ENCODE measurements at regions not wholly inside any gene's neighbourhood (a gene's known extent, or its start where the extent isn't known, plus 50 kb on each side); places are given as distances from the start of the nearest gene placed in this dataset.

DNA sequence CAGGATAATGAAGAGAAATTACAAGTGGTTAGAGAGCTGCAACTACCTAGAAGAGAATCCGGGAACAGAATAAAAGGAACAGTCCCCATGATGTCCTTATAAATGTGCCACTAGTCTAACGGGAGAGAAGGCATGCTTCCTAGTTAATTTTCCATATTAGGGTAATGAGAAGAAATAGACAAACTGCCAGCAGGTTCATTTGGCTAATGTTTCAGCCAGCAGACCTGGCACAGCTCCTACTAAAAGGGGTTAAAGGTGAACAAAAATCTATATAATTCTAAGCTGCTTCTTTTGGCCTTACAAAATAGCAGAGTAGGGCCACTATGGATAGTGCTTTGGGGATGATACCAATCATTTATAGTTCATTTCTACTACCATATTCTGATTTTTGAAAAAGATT lies 845.3 kb upstream of the GCFC2 start:
- TF ChIP-seq, protein P1, sequence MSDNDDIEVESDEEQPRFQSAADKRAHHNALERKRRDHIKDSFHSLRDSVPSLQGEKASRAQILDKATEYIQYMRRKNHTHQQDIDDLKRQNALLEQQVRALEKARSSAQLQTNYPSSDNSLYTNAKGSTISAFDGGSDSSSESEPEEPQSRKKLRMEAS (IDR thresholded peaks at IDR 0.05; ENCODE audit: insufficient read depth, insufficient read length): no peak
- no peak for TF ChIP-seq FOS (IDR thresholded peaks at IDR 0.05; ENCODE audit: borderline replicate concordance, insufficient read depth, low read length)
- TF ChIP-seq, protein P2, sequence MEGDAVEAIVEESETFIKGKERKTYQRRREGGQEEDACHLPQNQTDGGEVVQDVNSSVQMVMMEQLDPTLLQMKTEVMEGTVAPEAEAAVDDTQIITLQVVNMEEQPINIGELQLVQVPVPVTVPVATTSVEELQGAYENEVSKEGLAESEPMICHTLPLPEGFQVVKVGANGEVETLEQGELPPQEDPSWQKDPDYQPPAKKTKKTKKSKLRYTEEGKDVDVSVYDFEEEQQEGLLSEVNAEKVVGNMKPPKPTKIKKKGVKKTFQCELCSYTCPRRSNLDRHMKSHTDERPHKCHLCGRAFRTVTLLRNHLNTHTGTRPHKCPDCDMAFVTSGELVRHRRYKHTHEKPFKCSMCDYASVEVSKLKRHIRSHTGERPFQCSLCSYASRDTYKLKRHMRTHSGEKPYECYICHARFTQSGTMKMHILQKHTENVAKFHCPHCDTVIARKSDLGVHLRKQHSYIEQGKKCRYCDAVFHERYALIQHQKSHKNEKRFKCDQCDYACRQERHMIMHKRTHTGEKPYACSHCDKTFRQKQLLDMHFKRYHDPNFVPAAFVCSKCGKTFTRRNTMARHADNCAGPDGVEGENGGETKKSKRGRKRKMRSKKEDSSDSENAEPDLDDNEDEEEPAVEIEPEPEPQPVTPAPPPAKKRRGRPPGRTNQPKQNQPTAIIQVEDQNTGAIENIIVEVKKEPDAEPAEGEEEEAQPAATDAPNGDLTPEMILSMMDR (IDR thresholded peaks at IDR 0.05; ENCODE audit: extremely low read depth in 1 of 2, insufficient read depth in 1 of 2, low read depth in 1 of 2, low read length in 2 of 2): no peak
- no peak for TF ChIP-seq MYC (IDR thresholded peaks at IDR 0.05; ENCODE audit: low read depth, low read length)
- no peak for TF ChIP-seq POLR2A (IDR thresholded peaks at IDR 0.05; ENCODE audit: low read depth, low read length)
- TF ChIP-seq POLR2AphosphoS5 (IDR thresholded peaks at IDR 0.05; ENCODE audit: insufficient read depth, low read depth, low read length): no peak
- no peak for TF ChIP-seq EZH2 (IDR thresholded peaks at IDR 0.05; ENCODE audit: borderline replicate concordance, low read depth, low read length, severe bottlenecking)
- TF ChIP-seq JUN (IDR thresholded peaks at IDR 0.05; ENCODE audit: borderline replicate concordance, insufficient read depth, insufficient read length, low read depth): no peak
- no peak for TF ChIP-seq GATA2 (IDR thresholded peaks at IDR 0.05; ENCODE audit: insufficient read depth, insufficient read length, low read depth, low read length)
- CTCF ChIA-PET: no interaction called here
- Histone ChIP-seq H3K27me3 (ENCODE audit: control insufficient read depth in 2 of 2, insufficient read depth in 2 of 2, low read length in 2 of 2) (no peaks in the 10 kb centered on the region), H3K4me1 (ENCODE audit: control insufficient read depth, extremely low read depth, insufficient read depth, low read length) (no peaks in the 10 kb centered on the region), H4K20me1 (replicated peaks; ENCODE audit: control insufficient read depth, extremely low read depth, insufficient read depth, low read length) (no peaks in the 10 kb centered on the region), H3K36me3 (ENCODE audit: control insufficient read depth in 2 of 2, extremely low read depth in 1 of 2, insufficient read depth in 2 of 2, low read length in 2 of 2) (no peaks in the 10 kb centered on the region), H3K9ac (replicated peaks; ENCODE audit: extremely low read depth, insufficient read depth, low read length) (no peak overlapping the region), H3K9me1 (replicated peaks; ENCODE audit: control insufficient read depth, extremely low read depth, insufficient read depth, low read length) (no peaks in the 10 kb centered on the region), H3K4me3 (replicated peaks in 1 of 3; ENCODE audit: insufficient read depth in 1 of 3, low read depth in 1 of 3, low read length in 3 of 3) (no peak overlapping the region), H3K4me2 (ENCODE audit: insufficient read depth, low read length) (no peak overlapping the region), H3K27ac (ENCODE audit: insufficient read depth, low read depth, low read length) (no peak overlapping the region), H2AFZ (ENCODE audit: low read depth, low read length) (no peak overlapping the region), H3K79me2 (ENCODE audit: control insufficient read depth, insufficient read depth, low read length) (no peaks in the 10 kb centered on the region), H3K9me3 (replicated peaks; ENCODE audit: control insufficient read depth, insufficient read depth, low read length) (no peaks in the 10 kb centered on the region)
- intact Hi-C loops (cut with micrococcal nuclease): no loop called here
- dilution Hi-C loops (cut with MboI; ENCODE audit: extremely low pct_ligation_motif_present, low sequenced_read_pairs): no loop called here
- no TSS peak for BruUV-seq (replicated peaks)
- POLR2A ChIA-PET: no interaction called here
- no peak for FAIRE-seq
- DNase-seq (ENCODE audit: low read depth, low spot score): no peak

Data from endothelial cell of umbilical vein (primary cell).